ENCODE measurements at regions not wholly inside any gene's neighbourhood (a gene's known extent, or its start where the extent isn't known, plus 50 kb on each side); places are given as distances from the start of the nearest gene placed in this dataset.

DNA sequence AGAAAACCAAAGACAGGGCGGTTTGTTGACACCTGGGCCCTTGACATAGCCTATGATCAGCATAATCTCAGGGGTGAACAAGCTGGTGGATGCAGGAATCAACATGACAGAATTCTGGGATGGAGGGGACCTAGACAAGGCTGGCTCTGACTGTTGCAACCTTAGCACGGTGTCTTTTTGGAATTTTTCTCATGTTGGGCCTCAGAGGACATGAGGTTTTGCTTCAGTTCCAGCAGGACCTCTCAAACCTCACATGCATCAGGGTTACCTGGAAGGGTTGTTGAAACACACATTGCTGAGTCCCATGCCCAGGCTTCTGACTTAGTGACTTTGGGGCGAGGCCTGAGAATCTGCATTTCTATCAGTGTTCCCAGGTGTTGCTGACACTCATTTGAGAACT, 345.6 kb upstream of the B3GAT1 start:
- no peak for DNase-seq

DNA sequence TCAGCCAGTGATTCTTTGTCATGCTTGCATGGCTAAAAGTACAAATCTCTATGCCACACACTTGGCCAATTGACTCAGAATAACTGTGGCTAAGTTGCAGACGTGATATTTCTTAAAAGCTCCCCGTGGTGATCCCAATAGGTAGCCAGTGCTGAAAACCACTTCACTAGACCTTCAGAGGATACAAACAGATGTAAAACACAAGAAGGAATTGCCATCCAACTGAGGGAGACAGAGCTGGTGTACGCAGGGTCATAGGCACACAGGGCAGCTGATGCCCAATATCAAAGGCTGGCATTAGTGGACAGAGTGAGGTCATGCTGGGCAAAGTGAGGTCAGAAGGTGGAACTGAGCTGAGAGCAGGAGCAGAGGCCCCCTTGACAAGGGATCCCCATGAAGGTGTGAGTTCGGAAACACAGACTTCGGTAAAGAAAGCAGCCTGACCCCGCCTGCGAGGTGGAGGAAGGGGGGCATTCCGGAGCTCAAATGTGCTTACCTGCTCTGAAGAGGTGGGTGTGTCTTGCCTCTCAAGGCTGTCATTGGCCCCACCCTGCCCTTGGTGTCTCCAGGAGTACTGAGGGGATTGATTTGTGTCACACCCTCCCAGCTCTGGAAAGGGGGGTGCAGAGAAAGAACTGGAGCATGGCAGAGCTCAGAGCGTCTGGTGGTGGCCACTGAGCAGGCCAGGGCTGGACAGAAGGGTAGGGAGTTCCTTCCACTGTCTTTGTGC, 344.9 kb upstream of the B3GAT1 start:
- DNase-seq: no peak

DNA sequence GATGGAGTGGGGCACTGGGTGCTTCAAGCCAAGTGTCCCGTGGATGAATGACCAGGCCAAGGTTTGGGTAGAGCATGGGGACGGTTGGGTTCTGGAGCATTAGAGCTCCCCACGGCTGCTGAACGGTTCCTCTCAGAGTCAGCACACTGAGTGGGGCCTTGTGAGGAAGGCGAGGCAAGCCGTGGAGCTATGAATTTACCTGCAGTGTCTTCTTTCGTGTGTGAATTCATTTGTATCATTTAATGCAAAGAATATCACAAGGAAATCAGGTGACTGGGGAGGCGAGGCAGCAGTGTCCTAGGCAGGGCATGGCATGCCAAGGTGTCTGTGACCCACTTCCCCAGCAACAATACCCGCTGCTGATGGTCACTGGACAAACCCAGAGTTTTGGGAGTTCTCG, 343.5 kb upstream of the B3GAT1 start:
- DNase-seq: no peak

DNA sequence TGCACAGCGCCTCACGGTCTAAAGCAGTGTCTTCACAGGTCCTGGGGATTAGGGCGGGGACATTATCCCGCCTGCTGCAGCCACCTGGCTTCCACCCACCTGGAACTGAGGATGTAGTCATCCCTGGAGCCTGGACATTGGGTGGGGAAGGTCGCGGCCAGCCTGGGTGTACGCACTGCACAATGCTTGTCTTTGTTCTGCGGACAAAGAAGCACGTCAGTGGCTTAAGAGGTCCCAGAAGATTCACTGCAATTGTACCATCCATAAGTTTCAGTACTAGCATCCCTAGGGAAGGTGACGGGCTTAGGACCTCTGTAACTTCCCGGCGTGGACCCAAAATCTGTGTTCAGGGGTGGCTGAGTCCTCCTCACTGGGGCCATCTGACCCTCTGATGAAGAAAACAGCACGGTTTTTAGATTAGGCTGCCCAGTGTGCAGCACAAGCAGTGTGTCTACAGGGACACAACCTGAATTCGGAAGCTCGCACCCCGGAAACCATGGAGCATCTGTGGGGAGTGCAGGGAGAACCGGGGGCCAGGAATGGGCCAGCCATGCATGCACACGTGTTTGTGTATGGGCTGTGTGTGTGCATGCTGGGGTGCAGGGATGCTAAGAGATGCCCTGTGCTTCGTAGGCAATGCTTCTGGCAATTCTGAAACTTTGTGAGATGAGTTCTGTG, 342.6 kb upstream of the B3GAT1 start:
- no peak for DNase-seq

DNA sequence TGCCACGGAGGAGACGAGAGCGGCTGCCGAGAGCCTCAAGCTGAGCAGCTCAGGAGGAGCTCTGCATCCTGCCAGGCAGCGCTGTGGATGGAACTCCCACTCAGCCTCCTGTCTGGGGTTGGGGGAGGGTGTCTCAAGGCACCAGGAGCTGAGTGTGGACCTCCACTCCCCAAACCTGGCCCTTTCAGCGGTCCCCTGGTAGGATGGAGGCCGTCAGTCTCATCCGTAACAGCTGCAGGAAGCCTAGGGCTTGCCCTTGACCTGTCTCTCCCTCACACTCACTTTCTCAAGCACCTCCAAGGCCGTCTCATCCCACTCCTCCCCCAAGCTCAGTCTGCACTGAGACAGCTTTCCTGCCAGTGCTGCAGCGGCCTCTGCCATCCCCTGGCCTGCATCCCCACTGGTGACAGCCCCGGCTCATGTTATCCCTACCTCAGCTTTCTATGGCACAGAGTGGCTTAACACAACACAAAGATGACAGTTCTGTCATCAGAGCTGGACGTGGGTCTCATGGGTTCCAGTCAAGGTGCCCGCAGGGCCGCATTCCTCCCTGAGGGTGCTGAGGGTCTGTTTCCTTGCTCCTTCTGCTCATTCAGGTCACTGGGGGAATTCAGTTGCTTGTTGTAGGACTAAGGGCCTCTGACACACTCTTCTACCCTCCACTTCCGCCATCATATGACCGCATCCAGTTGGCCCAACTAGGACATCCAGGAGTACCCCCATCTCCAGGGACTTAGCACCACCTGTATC, 341.9 kb upstream of the B3GAT1 start:
- DNase-seq: no peak

DNA sequence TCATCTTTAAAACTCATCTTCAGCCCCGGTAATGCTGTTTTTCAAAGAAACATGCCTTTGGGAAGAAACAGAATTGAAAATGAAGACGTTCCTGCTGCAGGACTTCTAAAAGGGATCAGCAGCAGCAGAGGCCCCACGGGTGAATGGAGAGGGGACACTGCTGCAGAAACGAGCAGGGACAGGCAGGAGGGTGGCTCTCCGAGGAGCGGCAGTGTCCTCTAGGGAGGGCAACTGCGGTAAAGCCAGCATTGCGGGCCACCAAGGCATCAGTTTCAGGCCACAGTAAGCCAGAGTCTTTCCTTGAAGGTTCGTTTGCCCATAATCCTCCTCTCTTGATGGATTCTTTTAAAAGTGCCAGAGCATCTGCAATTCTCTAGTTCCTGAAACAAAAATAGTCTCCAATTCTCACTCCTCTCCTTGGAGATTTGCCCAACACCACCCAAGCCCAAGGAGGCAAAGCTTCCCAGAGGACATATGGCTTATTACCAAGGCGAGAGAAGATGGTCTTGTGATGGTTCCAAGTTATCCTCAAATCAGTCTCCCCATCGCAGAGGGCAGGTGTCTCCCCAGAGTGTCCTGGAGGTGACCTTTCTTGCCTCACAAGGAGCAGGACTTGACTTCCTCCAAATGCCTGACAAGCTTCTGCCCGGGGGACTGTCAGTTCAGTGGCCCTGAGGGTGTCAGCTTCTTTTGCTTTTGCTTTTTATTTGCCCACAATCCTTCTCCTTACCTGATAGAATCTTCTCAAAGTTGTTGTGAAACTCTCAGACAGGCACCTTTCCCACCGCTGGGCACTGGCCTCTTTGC, 341.1 kb upstream of the B3GAT1 start:
- no peak for DNase-seq

DNA sequence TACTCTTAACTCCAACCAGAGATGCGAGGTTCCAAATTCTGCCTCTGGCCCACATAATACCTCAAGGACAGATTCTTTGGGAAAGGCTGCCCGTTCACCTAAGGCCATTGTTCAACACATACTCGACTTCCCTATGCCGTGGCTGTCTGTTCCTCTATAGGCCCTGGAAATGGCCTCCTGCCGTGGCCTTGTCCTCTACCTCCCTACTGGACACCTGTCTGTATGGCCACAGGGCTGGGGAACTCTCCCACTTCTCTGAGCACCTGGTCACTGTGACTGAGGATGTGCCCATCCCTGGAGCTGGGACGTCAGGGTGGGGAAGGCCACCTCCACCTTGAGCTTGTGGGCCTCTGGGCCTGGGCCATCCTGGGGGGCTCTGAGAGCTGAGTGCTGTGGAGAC, 340.5 kb upstream of the B3GAT1 start:
- DNase-seq: no peak

DNA sequence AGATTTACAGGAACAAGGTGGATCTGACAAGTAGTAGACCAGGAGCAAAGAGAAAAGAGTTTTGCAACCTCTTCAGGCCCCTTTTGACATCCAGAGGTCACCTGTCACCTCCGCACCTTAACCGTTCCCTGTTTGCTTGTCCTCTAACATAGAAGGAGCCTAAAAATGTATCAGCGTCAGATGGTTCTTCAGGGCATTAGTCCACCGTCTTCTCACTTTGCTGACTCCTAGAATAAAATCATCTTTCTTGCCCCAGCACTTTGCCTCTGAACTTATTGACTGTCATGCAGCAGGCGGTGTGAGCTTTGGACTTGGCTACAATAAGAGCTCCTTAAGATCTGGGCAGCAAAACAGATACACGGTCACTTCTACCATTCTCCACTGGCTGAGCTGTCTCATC, 339.7 kb upstream of the B3GAT1 start:
- no peak for DNase-seq

DNA sequence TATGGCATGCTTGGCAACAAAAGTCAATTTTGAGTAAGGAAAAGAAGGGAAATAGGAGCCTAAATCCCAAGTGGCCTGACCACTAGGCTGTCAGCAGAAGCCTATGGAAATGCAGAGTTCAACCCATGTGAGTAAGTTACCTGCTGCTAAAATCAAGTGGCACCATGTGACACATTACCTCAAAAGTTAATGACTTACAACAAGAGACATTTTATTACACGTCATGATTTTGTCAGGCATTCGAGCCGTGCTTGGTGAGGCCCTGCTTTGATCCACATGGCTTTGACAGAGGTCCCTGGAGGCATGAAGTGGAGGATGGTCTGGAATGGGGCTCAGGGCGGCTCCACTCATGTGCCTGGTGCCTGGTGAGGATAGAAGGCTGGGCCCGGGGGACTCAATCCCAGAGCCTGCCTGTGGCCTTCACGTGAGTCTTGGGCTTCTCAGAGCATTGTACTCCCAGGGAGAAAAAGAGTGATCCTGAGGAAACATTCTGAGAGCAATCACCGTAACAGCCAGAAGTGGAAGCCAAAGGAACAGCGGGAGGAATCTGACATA, 339.1 kb upstream of the B3GAT1 start:
- DNase-seq: no peak

DNA sequence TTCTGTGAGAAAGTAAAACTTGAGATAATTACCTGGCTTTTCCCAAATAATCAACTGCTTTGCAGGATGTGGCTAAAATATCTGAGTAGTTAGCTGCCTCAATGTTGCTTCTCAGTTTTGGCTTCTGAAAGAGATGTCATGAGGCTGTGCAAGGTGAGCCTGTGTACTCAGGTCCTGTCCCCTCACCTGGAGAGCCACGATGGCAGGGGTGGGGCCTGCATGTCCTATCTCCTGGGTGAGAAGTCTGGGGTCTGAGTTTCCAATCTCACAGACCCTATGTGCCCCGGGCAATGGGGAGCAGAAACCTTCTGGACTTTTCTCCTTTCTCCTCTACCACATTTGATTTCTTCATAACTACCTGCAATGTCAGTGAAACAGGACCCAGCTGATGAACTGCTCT, 338.6 kb upstream of the B3GAT1 start:
- DNase-seq: no peak

DNA sequence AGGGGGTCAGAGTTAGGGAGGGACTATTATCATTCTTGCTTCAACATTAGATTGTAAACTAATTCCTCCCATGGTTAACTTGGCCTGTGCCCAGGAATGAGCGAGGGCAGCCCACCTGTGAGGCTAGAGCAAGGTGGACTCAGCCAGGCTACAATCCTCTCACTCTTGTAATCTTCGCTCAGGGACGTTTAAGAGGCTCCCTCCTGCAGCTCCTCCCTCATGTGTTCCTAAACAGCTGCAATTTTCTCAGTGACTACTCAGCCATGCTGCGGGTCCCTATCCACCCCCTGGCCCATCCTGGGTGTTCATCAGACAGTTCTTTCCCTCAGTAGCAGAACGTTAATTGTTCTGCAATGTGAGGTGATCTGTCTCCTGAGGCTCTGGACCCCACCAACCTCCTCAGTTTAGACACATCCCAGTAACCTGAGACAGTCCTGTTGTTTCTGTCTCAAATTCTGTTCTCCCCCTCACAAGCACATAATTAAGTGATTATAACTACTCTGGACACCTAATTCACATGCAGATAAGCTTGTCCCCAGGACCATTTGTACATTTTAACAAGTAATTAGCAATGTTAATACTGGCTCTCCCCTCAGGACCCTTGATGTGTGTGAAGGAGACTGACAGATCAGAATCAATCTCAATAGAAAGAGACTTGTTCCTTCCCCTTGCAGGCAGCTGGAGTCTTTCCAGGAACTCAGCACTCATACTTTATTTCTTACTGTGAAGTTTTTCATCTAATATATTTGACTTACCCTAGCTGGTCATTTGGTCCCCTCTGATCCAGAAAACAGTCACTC, 337.2 kb upstream of the B3GAT1 start:
- no peak for DNase-seq

DNA sequence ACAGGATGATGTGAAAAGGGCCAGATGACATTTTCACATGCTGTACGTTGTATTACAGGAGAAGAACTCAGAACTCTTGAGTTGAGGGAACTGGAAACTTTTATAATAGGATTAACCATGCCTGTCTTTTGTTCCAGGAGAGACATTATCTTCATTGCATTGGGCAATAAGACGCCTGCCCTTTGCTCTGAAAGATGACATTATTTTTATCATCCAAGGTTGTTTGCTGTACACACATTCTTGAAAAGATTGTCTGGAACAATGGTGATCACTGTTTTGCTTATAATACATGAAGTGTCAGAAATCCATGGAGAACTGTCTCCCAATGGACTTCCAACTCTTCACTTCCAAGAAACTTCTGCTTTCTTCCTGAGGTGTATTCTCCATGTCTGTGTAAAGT, 334.6 kb upstream of the B3GAT1 start:
- DNase-seq: no peak

DNA sequence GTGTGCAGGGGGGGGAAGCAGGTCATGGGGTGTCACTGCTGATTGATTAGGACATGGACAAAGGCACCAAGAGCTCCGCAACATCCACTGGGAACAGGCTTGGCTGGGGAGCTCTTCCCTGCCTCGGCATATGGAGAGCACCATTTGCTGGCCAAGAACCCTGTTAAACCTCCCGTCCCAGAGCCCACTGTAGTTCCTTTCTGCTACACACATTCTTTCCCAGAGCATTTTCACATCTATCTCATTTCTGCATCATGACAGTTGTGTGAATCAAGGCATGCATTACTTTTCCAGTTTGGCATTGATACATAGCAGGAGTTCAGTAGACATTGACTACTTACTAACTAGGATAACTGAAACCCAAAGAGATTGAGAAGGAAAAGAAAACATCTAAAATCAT, 333.4 kb upstream of the B3GAT1 start:
- no peak for DNase-seq

DNA sequence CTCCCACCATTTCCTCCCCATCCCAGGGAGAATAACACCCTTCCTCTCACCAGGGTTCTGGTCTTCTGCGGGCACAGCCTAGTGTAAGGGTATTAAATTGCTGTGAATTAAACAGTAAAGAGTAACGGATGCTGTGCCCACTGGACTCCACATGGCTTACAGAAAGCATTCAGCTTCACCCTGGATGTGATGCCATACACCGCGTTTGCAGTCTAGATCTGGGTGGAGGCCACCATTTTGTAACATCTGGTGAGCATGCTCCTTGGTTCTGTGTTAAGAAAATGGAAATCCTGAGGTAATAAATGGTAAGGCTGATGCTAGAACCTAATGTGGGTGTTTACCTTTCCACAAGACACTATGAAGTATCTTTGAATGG, 331.8 kb upstream of the B3GAT1 start:
- DNase-seq: no peak

DNA sequence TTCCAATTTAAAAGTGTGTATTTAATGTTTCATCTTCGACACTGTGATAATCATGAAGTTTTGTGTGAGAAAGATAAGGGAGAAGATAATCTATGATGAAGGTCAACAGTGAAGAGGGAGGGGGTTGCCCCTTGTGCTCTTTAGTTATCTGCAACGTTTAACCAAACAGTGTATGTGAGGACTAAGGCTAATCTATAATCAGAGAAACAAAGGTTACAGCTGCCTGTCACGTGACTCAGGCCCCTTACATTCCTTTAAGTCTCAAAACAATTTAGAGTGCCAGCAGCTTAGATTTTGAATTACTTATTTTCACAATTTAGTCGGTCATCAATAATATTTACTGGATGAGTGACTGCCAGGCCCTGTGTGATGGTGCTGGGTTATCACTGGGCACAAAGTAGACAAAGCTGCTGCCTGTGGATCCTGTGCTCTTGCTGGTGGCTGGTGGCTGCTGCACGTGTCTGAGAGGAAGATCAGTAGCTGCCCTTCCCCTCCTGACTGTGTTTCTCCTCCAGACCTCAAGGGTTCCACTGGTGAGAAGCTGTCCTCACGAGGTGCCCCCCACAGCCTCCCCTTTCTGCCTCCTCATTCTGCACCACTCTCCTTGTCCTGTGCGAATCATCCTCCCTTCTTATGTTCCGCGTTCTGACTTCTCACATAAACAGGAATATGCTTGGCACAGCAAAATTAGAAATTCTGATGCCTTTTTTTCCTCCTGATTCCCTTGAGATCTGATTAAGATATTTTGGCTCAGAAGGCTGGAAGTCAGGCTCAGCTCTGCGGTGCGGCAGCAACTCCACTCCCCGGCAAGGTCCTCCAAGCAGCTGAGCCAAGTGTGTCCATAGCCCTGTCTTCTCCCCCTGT, 331.1 kb upstream of the B3GAT1 start:
- no peak for DNase-seq

DNA sequence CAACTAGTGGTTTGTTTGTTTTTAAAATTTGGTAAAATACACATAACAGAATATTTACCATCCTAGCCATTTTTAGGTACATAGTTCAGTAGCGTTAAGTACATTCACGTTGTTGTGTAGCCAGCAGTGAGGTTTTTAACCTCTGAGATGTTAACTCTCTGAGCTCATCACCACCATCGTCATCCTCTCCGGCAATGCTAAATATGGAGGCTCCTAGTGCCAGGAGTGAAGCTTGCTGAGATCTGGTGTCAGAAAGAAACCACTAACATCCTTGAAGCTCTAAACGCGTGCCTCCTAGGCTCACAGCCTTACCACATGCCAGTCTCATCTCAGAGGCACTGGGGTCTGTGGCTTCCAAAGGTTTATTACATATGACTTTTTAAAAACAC, 330.2 kb upstream of the B3GAT1 start:
- DNase-seq: no peak

DNA sequence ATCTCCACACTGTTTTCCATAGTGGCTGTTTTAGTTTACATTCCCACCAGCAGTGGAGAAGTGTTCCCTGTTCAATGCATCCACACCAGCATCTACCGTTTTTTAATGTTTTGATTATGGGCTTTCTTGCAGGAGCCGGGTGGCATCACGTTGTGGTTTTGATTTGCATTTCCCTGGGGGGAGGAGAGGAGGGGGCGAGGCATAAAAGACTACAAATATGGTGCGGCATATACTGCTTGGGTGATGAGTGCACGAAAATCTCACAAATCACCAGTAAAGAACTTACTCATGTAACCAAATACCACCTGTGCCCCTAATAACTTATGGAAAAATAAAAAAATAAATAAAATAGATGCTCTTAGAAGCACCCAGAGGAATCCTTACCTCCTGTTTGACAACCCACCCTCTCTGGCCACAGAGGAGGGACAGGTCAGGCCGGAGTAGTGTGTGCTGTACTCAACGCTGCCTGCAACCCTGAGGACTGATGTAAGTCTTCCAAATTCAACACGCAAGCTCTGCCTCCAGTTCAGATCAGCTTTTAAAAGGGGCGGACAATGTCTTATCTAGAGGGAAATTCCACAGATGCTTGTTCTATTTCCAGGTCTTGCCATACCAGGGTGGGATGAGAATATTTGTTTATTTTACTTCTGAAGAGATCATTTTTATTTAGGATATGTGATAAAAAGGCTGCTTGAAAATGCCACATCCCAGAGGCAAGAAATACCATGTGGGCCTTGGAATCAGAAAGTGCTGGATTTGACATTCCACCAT, 329.6 kb upstream of the B3GAT1 start:
- no peak for DNase-seq

DNA sequence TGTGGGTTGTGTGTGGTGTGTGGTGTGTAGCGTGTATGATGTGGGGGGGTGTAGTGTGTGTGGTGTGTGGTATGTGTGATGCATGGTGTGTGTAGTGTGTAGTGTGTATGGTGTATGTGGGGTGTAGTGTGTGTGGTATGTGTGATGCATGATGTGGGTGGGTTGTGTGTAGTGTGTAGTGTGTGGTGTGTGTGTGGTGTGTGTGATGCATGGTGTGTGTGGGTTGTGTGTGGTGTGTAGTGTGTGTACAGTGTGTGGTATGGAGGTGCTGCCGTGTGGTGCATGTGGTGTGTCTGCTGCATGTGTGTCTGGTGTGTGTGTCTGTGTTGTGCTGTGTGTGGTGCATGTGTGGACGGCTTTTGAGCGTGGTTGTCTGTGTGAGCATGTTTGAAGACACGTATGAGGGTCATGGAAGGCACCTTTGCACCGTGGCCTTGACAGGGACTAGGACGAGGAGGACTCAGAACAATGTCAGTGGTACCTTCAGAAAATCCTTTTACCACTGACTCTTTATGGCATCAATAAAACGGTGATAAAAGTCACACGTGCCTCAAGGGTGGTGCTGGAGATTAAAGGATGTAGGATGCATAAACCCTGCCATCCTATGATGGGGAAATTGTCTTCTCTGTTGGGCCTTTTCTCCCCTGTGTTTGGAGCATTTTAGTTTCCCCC, 328.7 kb upstream of the B3GAT1 start:
- no peak for DNase-seq

DNA sequence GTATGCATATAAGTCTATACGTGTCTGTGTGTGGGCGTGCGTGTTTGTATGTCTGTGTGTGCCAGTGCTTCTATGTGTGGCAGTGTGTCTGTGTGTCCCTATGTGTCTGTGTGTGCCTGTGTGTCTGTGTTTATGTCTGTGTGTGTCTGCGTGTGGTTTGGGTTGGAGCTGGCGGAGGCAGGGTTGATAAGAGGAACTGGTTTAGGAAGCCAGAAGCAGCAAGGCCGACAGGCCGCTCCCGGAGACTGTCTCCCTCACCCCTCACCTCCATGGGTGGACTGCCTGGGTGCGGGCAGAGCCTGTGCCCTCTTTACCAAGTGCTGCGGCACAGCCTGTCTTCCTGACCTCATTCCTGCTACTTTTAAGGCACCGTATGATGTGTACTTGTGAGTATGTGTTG, 327.1 kb upstream of the B3GAT1 start:
- no peak for DNase-seq

DNA sequence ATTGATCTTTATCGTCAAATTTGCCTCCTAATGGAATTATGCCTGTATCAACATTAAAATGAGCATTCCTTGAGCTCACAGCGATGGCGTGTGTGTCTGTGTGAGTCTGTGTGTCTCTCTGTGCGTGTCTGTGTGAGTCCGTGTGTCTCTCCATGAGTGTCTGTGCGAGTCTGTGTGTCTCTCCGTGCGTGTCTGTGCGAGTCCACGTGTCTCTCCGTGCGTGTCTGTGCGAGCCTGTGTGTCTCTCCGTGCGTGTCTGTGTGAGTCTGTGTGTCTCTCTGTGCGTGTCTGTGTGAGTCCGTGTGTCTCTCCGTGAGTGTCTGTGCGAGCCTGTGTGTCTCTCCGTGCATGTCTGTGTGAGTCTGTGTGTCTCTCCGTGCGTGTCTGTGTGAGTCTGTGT, 326.5 kb upstream of the B3GAT1 start:
- DNase-seq: no peak
